ENCODE measurements at regions not wholly inside any gene's neighbourhood (a gene's known extent, or its start where the extent isn't known, plus 50 kb on each side); places are given as distances from the start of the nearest gene placed in this dataset.

- intact Hi-C loops (cut with DNase I), result no loop called here
- Histone ChIP-seq H3K36me3 (no peaks in the 10 kb centered on the region), H3K4me3 (no peak overlapping the region), H3K27me3 (peaks cover 0 to 14% (median 0%) of the 10 kb centered on the region in 9 donors), H3K9me3 (no peaks in the 10 kb centered on the region), H3K4me1 (no peaks in the 10 kb centered on the region), H3K27ac (no peak overlapping the region)
- TF ChIP-seq, protein P1, sequence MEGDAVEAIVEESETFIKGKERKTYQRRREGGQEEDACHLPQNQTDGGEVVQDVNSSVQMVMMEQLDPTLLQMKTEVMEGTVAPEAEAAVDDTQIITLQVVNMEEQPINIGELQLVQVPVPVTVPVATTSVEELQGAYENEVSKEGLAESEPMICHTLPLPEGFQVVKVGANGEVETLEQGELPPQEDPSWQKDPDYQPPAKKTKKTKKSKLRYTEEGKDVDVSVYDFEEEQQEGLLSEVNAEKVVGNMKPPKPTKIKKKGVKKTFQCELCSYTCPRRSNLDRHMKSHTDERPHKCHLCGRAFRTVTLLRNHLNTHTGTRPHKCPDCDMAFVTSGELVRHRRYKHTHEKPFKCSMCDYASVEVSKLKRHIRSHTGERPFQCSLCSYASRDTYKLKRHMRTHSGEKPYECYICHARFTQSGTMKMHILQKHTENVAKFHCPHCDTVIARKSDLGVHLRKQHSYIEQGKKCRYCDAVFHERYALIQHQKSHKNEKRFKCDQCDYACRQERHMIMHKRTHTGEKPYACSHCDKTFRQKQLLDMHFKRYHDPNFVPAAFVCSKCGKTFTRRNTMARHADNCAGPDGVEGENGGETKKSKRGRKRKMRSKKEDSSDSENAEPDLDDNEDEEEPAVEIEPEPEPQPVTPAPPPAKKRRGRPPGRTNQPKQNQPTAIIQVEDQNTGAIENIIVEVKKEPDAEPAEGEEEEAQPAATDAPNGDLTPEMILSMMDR (IDR thresholded peaks at IDR 0.05), result no peak
- TF ChIP-seq POLR2A (IDR thresholded peaks at IDR 0.05), result no peak
- WGBS, 4 donors, result 73 to 76% (median 74%) methylated on average over 5 of the region's 5 CpGs
- DNase-seq, result no peak
- no peak for ATAC-seq
Measured at GRCh38 chr7:115496006-115496405, 534.6 kb downstream of the TFEC start.

GRCh38 chr7:115494529-115495147 is 535.9 kb downstream of the TFEC start:
- DNase-seq (no peak), ATAC-seq (no peak)
- Histone ChIP-seq H3K4me3 (no peak overlapping the region), H3K27me3 (peaks cover 0 to 14% (median 0%) of the 10 kb centered on the region in 9 donors), H3K27ac (no peak overlapping the region), H3K9me3 (no peaks in the 10 kb centered on the region), H3K4me1 (no peaks in the 10 kb centered on the region), H3K36me3 (no peaks in the 10 kb centered on the region)
- 46 to 59% (median 50%) methylated on average over 5 of the region's 5 CpGs for WGBS, 4 donors
- TF ChIP-seq, protein P1 (IDR thresholded peaks at IDR 0.05), result no peak
- TF ChIP-seq POLR2A (IDR thresholded peaks at IDR 0.05), result no peak
- intact Hi-C loops (cut with DNase I), result no loop called here

GRCh38 chr7:115493381-115493780 is 537.2 kb downstream of the TFEC start:
- 76 to 82% (median 77%) methylated on average over 3 of the region's 3 CpGs for WGBS, 4 donors
- ATAC-seq (no peak), DNase-seq (no peak)
- no peaks in the 10 kb centered on the region for H3K4me1 ChIP-seq
- H3K9me3 ChIP-seq, result no peaks in the 10 kb centered on the region
- no peak overlapping the region for H3K27ac ChIP-seq
- intact Hi-C loops (cut with DNase I), result no loop called here
- TF ChIP-seq, protein P1 (IDR thresholded peaks at IDR 0.05), result no peak
- TF ChIP-seq POLR2A (IDR thresholded peaks at IDR 0.05), result no peak
- no peak overlapping the region for H3K4me3 ChIP-seq
- no peaks in the 10 kb centered on the region for H3K36me3 ChIP-seq
- H3K27me3 ChIP-seq, result peaks cover 0 to 14% (median 0%) of the 10 kb centered on the region in 9 donors

- no peak for TF ChIP-seq POLR2A (IDR thresholded peaks at IDR 0.05)
- TF ChIP-seq, protein P1 (IDR thresholded peaks at IDR 0.05), result no peak
- intact Hi-C loops (cut with DNase I), result no loop called here
- H3K9me3 ChIP-seq, result no peaks in the 10 kb centered on the region
Measured at GRCh38 chr7:115491744-115492380, 538.7 kb downstream of the TFEC start.

More at GRCh38 chr7:115491744-115492380, 538.7 kb downstream of the TFEC start:
- H3K27me3 ChIP-seq, result peaks cover 0 to 14% (median 0%) of the 10 kb centered on the region in 9 donors
- H3K36me3 ChIP-seq, result no peaks in the 10 kb centered on the region
- WGBS, 4 donors, result 71 to 79% (median 72%) methylated on average over 4 of the region's 4 CpGs
- H3K4me3 ChIP-seq, result no peak overlapping the region
- H3K4me1 ChIP-seq, result no peaks in the 10 kb centered on the region
- DNase-seq (no peak), ATAC-seq (no peak)
- H3K27ac ChIP-seq, result no peak overlapping the region

Measured in heart left ventricle (tissue), 16 donors.